Type B pancreatic cell (in vitro differentiated cells): ENCODE measurements at regions not wholly inside any gene's neighbourhood (a gene's known extent, or its start where the extent isn't known, plus 50 kb on each side); places are given as distances from the start of the nearest gene placed in this dataset.

Experiments used
- DNase-seq: peaks from one replicate; pipeline ENCODE4 v3.0.0; 2021; ENCODE audit warnings: mixed read lengths; ENCODE audit not compliant: unreplicated experiment; ENCODE audit errors: extremely low spot score
- H3K27ac Mint-ChIP-seq: 2 replicates; pipeline ENCODE4 v1.8.0; 2021; ENCODE audit warnings: mild to moderate bottlenecking, mixed read lengths
- H3K27me3 Mint-ChIP-seq: 2 replicates; pipeline ENCODE4 v1.8.0; 2021; ENCODE audit warnings: mixed read lengths
- H3K36me3 Mint-ChIP-seq: 2 replicates; pipeline ENCODE4 v1.8.0; 2021; ENCODE audit warnings: mixed read lengths
- H3K4me1 Mint-ChIP-seq: one replicate; pipeline ENCODE4 v1.8.0; 2021; ENCODE audit warnings: mixed read lengths; ENCODE audit not compliant: unreplicated experiment
- H3K4me3 Mint-ChIP-seq: 2 replicates; pipeline ENCODE4 v1.8.0; 2021; ENCODE audit warnings: mild to moderate bottlenecking, mixed read lengths
- H3K9me3 Mint-ChIP-seq: 2 replicates; pipeline ENCODE4 v1.8.0; 2021; ENCODE audit warnings: mixed read lengths
- TF ChIP-seq, protein P1 (sequence below): fragments of 200-600 bp; sonication (generic); conservative IDR thresholded peaks from 2 replicates; pipeline ENCODE4 v1.5.0; 2021; ENCODE audit warnings: antibody characterized with exemption, mild to moderate bottlenecking

DNA sequence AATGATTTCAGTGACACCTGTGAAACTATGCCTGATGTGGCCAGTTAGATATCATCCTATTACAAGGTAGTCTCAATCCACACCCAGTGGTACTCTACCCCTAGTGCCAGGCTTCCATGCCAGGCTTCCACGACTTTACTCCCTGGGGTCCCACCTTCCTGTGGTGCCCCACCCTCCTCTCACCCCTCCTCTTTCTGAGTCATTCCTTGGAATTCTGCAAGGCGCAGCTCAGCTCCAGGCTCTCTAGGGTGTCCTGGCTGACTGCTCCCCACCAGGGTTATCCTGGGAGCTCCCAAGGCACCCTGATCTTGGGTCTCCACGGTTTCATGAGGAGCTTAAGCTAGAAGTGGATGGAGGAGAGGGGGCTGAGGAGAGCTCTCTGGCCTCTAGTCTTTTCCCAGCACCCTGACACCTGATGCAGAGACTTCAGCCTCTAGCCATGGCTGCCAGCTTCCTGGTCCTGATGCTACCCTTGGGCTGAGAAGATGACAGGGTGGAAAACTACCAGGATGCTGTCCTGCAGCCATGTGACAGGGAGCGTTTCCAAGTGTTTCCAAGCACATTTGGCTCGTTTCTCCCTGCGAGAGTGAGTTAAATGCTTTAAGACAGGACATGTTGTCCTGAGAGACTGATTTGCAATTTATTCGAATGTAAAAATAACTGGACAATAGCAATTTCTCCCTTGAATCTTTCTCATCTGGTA is 1461.2 kb downstream of the TBC1D22A start:
- Mint-ChIP-seq H3K9me3 (no peaks in the 10 kb centered on the region), H3K27me3 (peaks cover 18% of the 10 kb centered on the region), H3K36me3 (no peaks in the 10 kb centered on the region), H3K4me1 (no peaks in the 10 kb centered on the region), H3K4me3 (no peak overlapping the region), H3K27ac (no peak overlapping the region)
- DNase-seq, result peak; percentile 43
- TF ChIP-seq, protein P1, sequence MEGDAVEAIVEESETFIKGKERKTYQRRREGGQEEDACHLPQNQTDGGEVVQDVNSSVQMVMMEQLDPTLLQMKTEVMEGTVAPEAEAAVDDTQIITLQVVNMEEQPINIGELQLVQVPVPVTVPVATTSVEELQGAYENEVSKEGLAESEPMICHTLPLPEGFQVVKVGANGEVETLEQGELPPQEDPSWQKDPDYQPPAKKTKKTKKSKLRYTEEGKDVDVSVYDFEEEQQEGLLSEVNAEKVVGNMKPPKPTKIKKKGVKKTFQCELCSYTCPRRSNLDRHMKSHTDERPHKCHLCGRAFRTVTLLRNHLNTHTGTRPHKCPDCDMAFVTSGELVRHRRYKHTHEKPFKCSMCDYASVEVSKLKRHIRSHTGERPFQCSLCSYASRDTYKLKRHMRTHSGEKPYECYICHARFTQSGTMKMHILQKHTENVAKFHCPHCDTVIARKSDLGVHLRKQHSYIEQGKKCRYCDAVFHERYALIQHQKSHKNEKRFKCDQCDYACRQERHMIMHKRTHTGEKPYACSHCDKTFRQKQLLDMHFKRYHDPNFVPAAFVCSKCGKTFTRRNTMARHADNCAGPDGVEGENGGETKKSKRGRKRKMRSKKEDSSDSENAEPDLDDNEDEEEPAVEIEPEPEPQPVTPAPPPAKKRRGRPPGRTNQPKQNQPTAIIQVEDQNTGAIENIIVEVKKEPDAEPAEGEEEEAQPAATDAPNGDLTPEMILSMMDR, result no peak

DNA sequence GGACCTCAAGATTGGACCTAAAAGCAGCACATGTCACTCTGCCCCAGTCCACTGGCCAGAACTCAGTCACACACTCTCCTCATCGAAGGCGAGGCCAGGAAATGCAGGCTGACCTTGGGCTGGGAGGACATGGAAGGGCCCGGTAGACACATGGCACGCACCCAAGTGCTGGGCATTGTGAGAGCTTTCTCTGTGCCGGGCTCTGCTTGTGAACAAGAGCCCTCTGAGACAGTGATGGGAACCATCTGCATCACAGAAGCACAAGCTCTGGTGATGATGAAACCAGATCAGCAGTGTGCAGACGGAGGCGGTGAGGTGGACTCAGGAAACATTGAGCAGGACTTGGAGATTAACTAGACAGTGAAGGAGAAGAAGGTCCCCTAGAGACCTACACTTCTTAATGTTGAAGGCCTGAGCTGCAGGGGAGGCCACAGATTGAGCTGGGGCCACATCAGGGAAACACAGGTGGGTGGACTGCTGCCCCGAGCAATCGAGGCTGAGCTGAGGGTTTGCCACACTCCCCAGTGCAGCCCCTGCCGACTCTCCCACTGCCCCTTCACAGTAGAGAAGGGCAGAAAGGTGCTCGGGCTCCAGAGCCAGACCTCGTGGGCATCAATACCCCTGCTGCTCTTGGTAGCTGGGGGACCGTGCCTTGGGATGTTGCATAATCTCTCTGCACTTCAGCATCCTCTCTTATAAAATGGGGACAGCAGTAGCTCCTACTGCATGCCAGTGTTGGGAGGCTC is 1460.5 kb downstream of the TBC1D22A start:
- Mint-ChIP-seq H3K4me3 (no peak overlapping the region), H3K27ac (no peak overlapping the region), H3K4me1 (no peaks in the 10 kb centered on the region), H3K9me3 (no peaks in the 10 kb centered on the region), H3K36me3 (no peaks in the 10 kb centered on the region), H3K27me3 (peaks cover 18% of the 10 kb centered on the region)
- TF ChIP-seq, protein P1, result no peak
- peak; percentile 54 for DNase-seq

DNA sequence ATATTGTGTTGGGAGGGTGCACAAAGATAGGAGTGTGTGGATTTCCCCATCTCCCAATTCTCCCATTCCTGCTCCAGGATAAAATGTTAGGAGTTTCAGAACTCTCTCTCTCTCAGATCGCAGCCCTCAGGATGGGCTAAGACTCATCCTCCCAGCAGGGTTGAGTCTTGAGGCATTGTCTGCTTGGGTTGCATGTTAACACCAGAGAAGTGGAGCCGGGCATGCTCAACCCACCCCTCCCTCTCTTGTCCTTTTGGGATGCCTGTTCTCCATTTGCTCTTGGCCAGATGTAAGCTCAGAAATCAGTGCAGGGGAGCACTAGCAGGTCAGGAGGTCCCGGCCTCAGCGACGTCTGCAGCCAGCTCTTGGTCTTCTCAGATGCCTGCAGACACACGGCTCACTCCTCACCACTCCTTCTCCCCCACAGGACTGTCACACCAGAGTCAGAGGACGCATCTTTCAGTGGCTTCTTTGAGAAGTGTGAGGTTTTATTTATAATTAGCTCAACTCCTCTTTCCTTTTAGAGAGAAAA is 1456.5 kb downstream of the TBC1D22A start:
- no peak for DNase-seq
- H3K27me3 Mint-ChIP-seq, result peaks cover 17% of the 10 kb centered on the region
- H3K36me3 Mint-ChIP-seq, result no peaks in the 10 kb centered on the region
- H3K9me3 Mint-ChIP-seq, result no peaks in the 10 kb centered on the region
- H3K4me1 Mint-ChIP-seq, result no peaks in the 10 kb centered on the region
- H3K4me3 Mint-ChIP-seq, result no peak overlapping the region
- H3K27ac Mint-ChIP-seq, result no peak overlapping the region
- TF ChIP-seq, protein P1, result no peak

DNA sequence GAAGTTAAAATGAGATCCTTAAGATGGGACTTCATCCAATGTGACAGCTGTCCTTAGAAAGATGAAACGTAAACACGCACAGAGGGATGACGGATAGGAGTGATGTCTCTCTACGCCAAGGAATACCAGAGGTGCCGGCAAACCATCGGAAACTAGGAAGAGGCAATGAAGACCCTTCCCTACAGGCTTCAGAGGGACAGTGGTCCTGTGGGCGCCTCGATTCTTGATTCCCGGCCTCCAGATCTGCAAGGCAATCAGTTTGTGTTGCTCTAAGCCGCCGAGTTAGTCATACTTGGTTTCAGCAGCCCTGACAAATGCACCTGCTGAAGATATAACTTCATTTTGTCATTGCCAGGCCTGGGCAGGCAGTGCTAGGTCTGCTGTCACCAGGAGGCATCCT is 1455.1 kb downstream of the TBC1D22A start:
- DNase-seq, result no peak
- Mint-ChIP-seq H3K4me3 (no peak overlapping the region), H3K4me1 (no peaks in the 10 kb centered on the region), H3K36me3 (no peaks in the 10 kb centered on the region), H3K27me3 (peaks cover 17% of the 10 kb centered on the region), H3K9me3 (no peaks in the 10 kb centered on the region), H3K27ac (no peak overlapping the region)
- TF ChIP-seq, protein P1, result no peak

DNA sequence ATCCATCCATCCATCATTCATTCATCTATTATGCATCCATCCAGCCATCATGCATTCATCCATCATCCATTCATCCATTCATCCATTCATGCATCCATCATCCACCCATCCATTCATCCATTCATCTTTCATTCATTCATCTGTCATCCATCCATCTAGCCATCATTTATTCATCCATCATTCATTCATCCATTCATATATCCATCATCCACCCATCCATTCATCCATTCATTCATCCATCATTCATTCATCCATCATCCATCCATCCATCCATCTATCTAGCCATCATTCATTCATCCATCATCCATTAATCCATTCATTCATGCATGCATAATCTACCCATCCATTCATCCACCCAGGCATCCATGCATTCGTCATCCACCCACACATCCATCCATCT is 1450.3 kb downstream of the TBC1D22A start:
- Mint-ChIP-seq H3K9me3 (no peaks in the 10 kb centered on the region), H3K27me3 (peaks cover 16% of the 10 kb centered on the region), H3K36me3 (no peaks in the 10 kb centered on the region), H3K4me1 (no peaks in the 10 kb centered on the region), H3K4me3 (no peak overlapping the region), H3K27ac (no peak overlapping the region)
- no peak for DNase-seq
- TF ChIP-seq, protein P1, result no peak
